Bronchial epithelial cell (primary cell): ENCODE measurements at regions not wholly inside any gene's neighbourhood (a gene's known extent, or its start where the extent isn't known, plus 50 kb on each side); places are given as distances from the start of the nearest gene placed in this dataset.

Source experiments
- DNase-seq: peaks from one replicate; pipeline ENCODE4 v3.0.0-alpha.2; 2010; ENCODE audit warnings: low read depth
- FAIRE-seq: peaks from 2 replicates; lab custom pipeline; 2011; peaks lifted over from hg19 to GRCh38; lab: Jason Lieb, UNC
- H3K27me3 ChIP-seq: 2 replicates; pipeline ENCODE4 v1.5.1; 2011; ENCODE audit warnings: low read length; ENCODE audit not compliant: control insufficient read depth, insufficient read depth
- H3K36me3 ChIP-seq: 2 replicates; pipeline ENCODE4 v1.5.1; 2011; ENCODE audit warnings: low read length; ENCODE audit not compliant: control insufficient read depth, insufficient read depth
- H3K4me3 ChIP-seq: 2 replicates; pipeline ENCODE4 v1.5.1; 2011; ENCODE audit warnings: mild to moderate bottlenecking, low read depth, low read length, control low read depth
- TF ChIP-seq, protein P1 (sequence below): IDR thresholded peaks from 2 replicates; pipeline ENCODE4 v1.5.1; 2011; ENCODE audit warnings: mild to moderate bottlenecking, moderate library complexity, low read length, control low read depth, inconsistent platforms; ENCODE audit not compliant: insufficient read depth, severe bottlenecking

DNA sequence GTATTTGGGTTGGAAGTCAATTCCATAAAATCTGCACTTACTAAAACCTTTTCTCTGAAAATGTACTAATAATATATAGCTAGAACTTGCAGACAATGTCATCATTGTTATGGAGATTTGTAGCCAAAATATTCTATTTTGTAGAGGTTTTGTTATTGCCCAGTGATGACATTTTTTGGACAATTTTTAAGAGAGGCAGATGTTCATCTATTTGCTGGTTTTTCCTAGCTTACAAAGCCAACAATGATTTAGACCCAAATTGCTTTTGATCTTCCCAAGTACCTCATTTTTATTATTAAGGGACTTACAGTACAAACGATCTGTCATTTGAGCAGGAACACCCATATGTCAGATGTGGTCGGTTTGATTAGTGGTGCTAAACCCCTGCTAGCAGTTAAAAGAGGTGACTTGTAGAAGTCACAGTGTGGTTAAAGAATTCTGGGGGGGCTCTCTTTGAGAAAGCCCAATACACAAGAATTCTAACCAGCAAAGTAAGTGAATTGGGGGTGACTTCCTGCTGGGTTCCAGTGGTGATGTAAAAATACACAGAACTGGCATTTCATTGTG, 136.2 kb downstream of the KIT start:
- no peaks in the 10 kb centered on the region for H3K27me3 ChIP-seq
- H3K4me3 ChIP-seq = no peak overlapping the region
- TF ChIP-seq, protein P1, sequence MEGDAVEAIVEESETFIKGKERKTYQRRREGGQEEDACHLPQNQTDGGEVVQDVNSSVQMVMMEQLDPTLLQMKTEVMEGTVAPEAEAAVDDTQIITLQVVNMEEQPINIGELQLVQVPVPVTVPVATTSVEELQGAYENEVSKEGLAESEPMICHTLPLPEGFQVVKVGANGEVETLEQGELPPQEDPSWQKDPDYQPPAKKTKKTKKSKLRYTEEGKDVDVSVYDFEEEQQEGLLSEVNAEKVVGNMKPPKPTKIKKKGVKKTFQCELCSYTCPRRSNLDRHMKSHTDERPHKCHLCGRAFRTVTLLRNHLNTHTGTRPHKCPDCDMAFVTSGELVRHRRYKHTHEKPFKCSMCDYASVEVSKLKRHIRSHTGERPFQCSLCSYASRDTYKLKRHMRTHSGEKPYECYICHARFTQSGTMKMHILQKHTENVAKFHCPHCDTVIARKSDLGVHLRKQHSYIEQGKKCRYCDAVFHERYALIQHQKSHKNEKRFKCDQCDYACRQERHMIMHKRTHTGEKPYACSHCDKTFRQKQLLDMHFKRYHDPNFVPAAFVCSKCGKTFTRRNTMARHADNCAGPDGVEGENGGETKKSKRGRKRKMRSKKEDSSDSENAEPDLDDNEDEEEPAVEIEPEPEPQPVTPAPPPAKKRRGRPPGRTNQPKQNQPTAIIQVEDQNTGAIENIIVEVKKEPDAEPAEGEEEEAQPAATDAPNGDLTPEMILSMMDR = no peak
- no peak for FAIRE-seq
- H3K36me3 ChIP-seq = no peaks in the 10 kb centered on the region
- DNase-seq = no peak
